Inflammatory macrophage (primary cell): ENCODE measurements at regions not wholly inside any gene's neighbourhood (a gene's known extent, or its start where the extent isn't known, plus 50 kb on each side); places are given as distances from the start of the nearest gene placed in this dataset.
"Not testable (repeated sequence)": the region's sequence is repeated elsewhere in the genome, so short reads cannot be mapped to it uniquely, and the experiment has no call there.

ENCODE experiments used
- DNase-seq, 2 donors: peaks; one replicate each; pipeline ENCODE4 v3.0.0-alpha.2; 2020 to 2022

DNA sequence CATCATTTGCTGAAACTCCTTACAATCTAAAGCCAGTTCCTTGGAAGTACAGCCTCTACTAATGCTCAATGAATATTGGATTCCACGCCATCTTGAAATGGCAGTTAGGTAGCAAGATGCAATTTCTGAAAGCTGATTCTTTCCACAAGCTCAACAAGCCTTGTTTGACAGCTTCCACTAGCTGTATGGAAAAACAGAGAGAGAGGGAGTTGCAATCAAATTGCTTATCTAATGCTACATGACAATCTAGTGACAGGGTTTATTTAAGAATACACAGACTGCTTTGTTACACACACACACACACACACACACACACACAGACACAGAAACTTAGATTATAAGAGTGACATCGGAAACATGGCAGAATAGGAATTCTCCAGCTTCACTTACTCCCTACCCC, 288.4 kb upstream of the DEPDC1 start:
- no peak for DNase-seq

DNA sequence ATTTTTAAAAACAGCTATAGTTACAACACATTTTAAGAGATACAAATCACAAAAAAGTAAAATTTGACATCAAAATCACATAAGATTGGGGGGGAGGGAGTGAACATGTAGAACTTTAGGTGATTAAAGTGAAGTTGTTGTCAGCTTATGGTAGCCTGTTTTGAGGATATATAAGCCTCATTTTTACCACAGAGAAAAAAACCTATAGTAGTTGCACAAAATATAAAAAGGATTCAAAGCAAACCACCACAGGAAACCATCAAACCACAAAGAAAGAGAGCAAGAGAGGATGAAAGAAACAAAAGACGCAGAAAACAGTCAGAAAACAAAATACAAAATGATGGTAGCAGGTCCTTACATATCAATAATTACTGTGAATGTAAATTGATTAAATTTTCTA, 291.9 kb upstream of the DEPDC1 start:
- DNase-seq = no peak

DNA sequence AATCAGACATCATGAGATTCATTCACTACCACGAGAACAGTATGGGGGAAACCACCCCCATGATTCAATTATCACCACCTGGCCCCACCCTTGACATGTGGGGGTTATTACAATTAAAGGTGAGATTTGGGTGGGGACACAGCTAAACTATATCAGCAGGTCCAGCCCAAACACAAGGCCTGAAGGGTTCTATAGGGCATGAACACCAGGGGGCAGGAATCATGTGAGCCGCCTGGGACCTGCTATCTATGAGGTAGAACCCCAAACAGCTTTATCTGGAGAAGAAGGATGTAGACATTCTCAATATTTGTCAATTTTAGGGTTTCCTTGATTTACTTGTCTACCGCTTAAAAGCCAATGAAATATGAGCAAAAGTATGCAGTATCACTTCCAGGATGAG, 294.9 kb upstream of the DEPDC1 start:
- no peak for DNase-seq

DNA sequence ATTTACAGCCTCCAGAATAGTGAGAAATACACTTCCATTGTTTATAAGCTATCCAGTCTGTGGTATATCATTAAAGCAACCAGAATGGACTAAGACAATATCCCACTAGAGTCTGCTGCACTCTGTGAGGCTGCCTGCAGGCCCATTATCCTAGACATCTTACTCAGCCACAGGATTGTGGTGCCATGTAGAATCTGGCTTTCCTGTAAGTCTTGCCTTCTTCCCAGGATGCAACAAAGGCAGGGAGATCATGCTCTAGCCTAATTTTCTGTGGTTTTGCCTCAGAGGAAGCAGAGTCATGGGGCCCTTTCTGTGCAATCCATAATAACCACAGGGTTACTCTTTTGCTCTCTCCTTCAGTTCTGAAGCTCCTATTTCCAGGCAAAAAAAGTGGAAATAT, 299.1 kb upstream of the DEPDC1 start:
- no peak for DNase-seq

DNA sequence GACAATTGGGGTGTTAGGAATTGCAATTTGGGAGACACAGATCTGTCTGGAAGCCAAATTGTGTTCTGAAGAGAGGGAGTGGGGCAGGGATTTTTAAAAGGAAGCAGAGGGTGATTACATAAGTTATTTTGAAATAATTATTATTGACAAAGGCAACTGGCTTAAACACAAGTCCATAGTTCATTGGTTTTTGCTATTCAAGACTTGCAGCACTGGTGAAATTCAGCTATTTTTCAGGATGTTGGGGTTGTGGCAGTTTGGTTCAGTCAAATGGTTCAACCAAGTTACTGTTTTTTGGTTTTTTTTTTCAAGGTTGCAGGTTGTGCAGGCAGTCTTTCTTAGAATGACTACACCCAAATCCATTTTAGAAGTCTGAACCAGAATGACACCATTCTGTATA, 300.0 kb upstream of the DEPDC1 start:
- no peak for DNase-seq

DNA sequence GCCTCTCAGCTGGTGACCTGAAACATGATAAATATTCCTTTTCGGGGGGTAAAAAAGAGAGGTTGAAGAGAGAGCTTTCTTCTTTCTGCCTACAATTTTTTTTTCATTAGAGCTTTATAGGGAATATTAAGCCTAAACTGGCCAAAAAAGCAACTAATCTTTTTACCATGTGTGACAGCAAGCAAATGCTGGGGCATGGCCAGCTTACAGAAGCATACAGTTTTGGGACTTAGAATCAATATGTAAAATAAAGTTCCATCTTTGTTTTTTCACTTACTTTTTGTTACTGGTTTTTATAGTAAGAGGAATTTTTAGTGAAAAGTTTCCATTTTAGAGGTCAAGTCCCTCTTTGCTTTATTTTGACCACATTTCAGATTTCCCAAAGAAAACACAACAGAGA, 301.2 kb upstream of the DEPDC1 start:
- DNase-seq = no peak

DNA sequence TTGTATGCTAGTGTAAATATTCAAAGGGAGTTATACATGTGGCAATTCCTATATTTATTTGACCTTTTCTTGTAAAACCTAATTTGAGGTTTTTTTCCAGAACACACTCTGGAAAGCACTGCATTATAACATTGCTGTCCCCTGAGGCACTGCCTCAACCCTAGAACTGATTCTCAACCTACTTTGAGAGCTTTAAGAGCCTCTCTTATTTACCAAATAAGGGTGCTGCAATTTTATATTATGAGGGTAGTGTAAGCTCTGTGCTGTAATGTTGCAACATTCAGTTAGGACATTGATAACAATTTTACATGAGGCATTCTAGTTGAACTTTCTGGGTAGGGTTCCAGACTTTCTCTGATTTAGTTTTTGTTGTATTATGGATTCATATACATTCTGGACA, 302.2 kb upstream of the DEPDC1 start:
- DNase-seq = no peak

DNA sequence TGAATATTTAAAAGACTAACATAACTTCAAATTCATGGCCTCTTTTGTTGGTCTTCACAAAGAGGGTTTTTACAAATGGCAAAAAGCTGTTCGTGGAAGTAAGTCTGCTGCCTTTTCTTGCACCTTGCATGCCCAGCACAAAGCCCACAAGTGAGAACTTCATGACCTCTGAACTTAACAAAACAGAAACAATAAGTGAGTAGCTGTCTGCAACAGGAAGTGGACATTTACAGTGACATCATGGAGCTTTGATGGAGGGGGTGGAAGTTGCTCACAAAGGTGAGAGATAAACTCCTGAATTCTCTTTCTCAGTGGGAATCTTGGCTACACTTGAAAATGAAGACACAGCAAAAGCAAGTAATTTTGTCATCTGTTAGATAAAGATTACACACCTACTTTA, 303.3 kb upstream of the DEPDC1 start:
- DNase-seq = no peak

DNA sequence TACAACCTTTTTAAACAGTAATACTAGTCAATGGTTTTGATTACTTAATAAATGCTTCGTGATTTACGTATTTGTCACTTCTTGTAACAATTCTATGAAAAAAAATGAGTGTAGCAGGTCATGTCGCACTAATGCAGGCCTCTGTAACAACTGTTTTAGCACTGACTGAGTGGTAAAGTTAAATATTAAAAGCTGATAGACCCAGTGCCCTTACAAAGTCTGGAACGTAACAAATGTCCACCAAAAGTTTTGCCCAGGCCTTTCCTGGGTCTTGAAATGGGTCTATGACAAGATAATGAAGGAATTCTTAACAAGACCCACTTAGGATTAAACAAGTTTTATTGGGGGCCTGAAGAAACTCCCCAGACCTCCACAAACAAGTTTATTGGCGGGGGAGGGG, 304.6 kb upstream of the DEPDC1 start:
- no peak for DNase-seq

DNA sequence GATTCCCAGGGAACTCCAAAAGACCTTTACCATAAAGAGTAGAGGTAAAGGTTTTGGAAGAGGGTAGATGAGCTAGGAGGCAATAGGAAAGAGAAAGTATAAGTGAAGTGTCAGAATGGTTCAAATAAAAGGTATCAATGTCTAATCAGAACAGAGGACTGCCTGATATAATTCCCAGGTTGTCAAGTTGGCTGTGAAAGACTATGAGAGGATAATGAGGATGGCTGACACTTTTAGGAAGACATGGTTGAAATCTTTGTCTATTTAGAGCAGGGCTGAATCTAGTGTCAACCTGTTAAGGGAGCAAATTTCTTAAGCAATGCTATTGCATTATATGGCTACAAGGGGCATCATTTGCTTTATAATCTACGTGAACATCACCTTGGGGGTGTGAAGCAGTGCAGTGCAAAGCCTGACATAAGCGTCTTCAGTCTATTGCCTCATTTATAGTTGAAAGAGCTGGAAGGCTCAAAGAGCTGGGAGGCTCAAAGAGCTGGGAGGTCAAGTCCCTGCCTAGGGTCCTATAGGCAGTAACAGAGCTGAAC, 308.3 kb upstream of the DEPDC1 start:
- no peak for DNase-seq

DNA sequence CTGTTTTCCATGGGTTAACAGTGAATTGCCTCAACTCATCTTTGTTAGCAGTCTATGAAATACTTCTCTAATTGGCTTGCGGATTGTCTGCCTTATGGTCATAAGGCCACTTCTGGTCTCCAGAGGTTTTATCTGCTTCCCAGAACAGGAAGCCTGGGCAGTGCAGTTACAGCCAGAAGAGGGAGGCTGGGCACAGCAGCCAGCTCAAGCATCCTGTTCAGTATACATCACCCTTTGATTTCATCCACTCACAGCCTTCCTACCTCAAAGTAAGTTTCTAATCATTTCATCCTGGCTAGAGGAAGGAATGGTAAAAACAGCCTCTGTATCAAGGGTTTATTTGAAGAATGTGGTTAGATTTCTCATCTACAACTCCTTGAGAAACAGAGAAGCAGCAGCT, 311.5 kb upstream of the DEPDC1 start:
- no peak for DNase-seq

DNA sequence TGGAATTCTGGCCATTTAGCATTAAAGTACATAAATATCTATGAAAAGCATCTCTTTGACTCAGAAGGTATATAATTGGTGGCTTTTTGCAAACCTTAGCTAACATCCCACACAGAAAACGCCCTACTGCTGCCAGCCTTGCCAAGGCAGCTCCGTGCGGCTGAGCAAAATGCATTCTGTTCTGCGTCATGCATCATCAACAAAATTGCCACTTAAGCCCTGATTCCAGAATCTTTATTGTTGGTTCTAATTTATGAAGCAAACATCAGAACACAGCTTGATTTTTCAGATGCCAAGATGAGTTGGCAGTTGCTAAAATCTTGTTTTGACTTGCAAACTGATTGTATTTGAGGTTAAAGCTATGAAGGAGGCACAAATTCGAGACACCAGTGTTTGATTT, 314.9 kb upstream of the DEPDC1 start:
- DNase-seq = no peak

DNA sequence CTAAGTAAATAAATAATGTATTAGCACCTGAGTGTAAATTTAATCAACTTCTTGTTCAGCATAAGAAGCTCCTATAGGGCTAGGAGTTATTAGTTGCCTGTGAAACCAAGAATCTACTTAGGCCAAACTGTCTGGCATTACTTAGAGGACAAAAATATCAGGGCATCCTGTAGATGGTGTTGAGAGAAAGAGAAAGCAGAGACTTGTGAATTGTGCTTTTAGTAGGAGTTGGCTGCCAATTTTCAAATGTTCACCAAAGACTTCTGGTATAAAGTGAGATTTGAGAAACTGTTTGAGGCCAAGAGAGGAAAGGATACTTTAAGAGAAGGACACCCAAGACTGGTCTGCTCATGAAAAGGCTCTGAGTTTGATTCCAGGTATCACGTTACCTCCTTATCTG, 315.5 kb upstream of the DEPDC1 start:
- no peak for DNase-seq

DNA sequence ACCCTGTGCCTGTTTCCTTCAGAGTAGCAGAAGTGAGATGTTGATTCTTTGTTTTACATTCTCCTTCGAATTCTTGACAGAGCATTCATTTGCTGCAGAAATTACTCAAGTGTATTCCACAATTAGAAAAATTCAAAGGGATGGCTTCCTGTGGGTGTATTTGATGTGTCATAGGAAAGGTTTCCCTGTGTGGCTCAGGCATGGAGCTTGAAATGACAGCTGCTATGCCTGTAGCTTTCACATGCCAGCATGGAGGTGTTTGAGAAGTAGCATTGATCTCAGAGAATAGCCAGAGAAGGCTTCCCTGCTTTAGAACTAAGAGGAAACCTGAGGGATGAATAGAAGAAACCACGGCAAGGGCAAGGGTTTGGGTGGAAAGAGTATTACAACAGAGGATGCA, 317.2 kb upstream of the DEPDC1 start:
- no peak for DNase-seq

DNA sequence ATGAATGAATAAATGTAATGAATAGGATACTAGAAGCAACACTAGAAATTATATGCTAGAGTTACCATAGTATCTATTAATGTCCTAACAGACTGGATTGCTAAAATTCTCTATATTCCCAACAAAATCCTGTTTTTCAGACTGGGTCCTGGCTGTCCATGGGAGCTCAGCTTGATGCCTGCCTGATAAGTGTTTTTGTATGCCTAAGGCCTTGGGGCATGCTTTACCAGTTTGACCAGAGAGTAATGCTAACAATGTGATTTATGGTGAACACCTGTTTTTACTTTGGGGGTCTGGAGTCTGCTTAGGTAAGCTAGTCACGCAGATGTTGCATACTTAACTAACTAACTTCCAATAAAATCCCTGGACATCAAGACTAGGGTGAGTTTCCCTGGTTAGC, 318.8 kb upstream of the DEPDC1 start:
- no peak for DNase-seq

DNA sequence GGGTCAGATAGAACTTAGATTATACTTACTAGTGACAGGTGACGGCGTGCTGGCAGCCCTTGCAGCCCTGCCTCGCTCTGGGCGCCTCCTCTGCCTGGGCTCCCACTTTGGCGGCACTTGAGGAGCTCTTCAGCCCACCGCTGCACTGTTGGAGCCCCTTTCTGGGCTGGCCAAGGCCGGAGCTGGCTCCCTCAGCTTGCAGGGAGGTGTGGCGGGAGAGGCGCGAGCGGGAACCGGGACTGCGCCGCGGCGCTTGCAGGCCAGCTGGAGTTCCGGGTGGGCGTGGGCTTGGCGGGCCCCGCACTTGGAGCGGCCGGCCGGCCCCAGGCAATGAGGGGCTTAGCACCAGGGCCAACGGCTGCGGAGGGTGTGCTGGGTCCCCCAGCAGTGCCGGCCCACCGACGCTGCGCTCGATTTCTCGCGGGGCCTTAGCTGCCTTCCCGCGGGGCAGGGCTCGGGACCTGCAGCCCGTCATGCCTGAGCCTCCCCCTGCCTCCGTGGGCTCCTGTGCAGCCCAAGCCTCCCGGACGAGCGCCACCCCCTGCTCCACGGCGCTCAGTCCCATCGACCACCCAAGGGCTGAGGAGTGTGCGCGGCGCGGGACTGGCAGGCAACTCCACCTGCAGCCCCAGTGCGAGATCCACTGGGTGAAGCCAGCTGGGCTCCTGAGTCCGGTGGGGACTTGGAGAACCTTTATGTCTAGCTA, 320.8 kb upstream of the DEPDC1 start:
- not testable (repeated sequence) for DNase-seq

DNA sequence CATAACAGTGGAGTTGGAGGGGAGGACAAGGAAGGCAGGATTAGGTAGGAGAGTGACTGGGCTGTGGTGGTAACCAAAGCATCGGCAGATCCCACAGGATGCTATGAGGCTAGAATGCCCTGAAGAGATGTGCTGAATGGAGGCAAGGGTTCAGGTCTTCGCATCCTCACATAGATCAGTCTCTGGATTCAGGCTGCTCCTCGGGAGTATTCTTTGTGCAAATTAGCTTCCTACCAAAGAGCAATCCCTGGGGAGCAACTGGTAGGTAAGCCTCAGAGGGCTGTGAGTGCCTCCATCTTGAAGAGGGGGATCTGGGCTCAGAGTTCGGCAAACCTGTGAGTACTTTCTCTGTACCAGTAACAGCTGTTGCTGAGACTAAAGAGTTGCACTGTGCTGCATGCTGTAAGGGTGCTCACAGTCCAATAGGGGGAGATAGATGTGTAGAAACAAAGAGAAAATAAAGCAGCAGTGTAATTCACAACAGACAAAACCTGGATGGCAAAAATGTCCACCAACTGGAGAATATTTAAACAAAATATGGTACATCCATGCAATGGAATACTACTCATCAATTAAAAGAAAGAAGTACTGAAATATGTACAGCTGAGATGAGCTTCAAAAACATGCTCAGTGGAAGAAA, 322.4 kb upstream of the DEPDC1 start:
- no peak for DNase-seq

DNA sequence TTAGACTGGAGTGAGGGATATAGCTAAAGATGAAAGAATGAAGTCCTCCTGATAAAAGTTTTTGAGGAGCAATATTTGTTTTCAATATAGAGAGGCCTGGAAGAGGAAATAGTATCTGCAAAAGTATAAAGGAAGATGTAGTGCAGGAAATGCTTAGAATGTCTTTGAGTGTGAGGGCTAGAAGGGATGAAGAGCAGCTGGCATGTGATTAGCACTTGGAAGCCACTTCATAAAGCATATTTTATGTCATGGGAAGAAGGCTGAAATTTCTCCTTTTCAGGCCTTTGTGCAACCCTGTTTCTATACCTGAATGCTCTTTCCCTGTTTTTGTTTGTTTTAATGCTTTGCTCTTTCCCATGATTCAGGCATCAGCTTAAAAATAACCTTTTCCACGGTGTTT, 323.3 kb upstream of the DEPDC1 start:
- no peak for DNase-seq

DNA sequence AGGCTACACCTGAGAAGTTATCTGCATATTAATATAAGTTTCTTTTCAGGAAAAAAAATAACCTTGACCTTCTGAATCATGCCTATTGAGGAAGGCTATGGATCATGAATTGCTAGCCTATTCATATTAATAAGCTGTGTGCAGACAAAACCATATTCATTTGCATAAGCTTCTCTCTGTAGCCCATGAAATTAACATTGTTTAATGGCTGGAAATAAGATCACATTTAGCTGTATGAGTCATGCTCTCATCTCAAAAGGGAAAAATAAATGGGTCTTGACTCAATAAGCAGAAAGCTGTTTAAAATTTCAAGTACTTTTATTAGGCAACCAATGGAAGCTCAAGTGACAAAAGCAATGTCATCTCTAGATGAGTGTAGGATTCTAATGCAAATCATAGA, 330.0 kb upstream of the DEPDC1 start:
- DNase-seq = no peak

DNA sequence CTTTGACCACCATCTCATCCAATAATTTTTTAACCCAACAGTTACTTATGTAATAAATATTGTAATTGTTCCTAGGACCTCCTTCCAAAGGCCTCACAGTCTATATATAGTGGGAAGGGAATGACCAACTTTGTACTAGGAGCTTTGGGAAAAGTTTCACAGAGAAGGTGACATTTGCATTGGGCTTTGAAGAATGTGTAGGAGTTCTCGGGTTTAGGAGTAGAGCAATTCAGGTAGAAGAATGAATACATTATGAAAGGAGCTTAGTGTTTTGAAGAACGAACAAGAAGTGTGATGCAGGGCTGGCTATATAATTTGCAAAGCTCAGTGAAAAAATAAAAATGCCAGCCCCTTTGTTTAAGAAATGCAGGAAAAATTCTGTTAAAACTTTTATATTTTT, 330.4 kb upstream of the DEPDC1 start:
- no peak for DNase-seq

DNA sequence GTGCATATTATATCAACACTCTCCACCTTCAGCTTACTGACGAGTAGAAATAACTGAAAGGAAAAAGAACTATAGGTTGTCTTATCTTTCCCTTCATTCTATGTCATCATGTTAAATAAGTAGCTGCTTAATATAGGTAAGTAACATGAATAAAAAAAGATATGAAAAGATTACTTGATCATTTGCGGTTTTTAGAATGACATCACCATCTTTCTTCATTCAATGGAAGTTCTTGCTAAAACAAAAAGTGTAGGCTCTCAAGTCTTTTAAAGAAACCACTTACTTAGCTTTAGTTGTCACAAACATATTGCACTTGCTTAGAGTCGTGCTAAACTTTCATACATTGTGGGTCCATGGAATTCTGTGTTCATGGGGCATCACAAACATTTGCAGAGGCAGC, 331.1 kb upstream of the DEPDC1 start:
- no peak for DNase-seq

DNA sequence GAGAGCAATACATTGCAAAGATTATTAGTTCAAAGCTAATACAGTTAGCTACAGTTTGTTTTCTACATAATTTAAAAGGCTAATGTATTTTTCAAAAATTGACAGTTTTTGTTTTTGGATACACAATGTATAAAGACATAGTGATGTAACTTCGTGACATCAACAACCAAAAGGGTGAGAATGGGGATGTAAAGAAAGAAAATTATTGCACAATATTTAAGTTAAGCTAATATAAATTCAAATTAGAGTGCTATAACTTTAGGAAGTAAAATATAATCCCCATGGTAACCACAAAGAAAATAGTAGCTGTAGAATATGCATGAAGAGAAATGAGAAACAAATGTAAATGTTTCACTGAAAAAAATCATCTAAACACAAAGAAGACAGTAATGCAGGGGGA, 334.4 kb upstream of the DEPDC1 start:
- no peak for DNase-seq

DNA sequence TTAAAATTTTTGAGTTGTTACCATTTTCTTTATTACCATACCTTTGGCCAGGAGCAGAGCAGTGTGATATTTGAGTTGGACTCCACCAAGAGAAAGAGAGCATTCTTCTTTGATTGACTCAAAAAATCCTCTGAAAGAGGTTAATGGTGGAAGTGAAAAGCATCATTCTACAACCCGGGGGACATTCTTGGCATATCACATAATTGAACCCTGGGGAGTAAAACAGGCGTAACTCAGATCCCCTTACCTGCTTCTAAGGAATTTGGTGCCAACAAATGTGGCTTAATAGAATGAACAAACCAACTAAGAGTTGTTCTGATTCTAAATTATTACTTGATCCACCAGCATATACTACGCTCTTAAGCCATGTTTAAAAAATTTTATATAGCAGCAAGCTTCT, 351.1 kb upstream of the DEPDC1 start:
- no peak for DNase-seq

DNA sequence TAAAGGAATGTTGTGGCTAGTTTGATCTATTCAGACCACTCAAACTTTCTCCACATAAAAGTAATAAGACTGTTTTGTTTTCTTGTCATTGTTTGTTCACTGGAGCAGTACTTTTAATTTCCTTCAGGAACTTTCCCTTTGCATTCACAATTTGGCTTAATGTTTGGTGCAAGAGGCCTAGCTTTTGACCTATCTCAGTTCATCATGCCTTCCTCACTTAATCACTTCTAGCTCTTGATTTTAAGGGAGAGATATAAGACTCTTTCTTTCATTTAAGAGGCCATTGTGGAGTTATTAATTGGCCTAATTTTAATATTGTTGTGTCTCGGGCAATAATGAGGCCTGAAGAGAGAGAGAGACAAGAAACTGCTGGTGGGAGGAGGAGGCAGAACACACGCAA, 371.7 kb upstream of the DEPDC1 start:
- DNase-seq = no peak

DNA sequence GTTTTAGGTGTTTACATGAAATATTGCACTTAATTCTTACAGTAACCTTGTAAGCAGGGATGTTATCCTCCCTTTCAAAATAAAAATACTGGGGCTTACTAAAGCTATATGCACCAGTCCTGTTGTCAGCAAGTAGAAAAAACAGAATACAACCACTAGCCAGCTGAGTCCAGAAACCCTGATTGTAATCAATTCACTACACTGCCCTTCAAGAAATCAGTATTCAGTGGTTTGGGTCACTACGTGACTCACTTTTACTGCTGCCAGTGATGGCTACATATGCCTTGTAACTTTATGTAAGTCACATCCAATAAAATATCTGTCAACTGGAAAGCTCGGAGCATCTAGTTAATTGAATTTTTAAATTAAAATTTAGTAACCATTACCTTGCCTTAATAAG, 376.3 kb upstream of the DEPDC1 start:
- no peak for DNase-seq
